ENCODE measurements at regions not wholly inside any gene's neighbourhood (a gene's known extent, or its start where the extent isn't known, plus 50 kb on each side); places are given as distances from the start of the nearest gene placed in this dataset.

GRCh38 chr1:80401757-80402156 is 1395.2 kb upstream of the ADGRL4 start:
- no peak for TF ChIP-seq CTCF (IDR thresholded peaks at IDR 0.05)
- TF ChIP-seq SIN3A (IDR thresholded peaks at IDR 0.05; ENCODE audit: borderline replicate concordance, insufficient read depth, low read depth, low read length), result no peak
- no peak for TF ChIP-seq TCF7L2 (IDR thresholded peaks at IDR 0.05; ENCODE audit: low read depth, low read length)

Measured in Panc1 (cell line).